Trophoblast cell (in vitro differentiated cells and primary cell): ENCODE measurements at regions not wholly inside any gene's neighbourhood (a gene's known extent, or its start where the extent isn't known, plus 50 kb on each side); places are given as distances from the start of the nearest gene placed in this dataset.
"Not testable (repeated sequence)": the region's sequence is repeated elsewhere in the genome, so short reads cannot be mapped to it uniquely, and the experiment has no call there.

ENCODE experiments used
- DNase-seq, 2 donors: peaks; one replicate each; pipeline ENCODE4 v3.0.0-alpha.2; 2016
- H2AFZ ChIP-seq: 2 replicates; pipeline ENCODE4 v1.6.1; 2013; ENCODE audit warnings: low read length, moderate library complexity, mild to moderate bottlenecking; ENCODE audit not compliant: insufficient read depth, poor library complexity
- H2AK5ac ChIP-seq: 2 replicates; pipeline ENCODE4 v1.6.1; 2013; ENCODE audit warnings: mild to moderate bottlenecking, low read length
- H2BK120ac ChIP-seq: 2 replicates; pipeline ENCODE4 v1.6.1; 2013; ENCODE audit warnings: low read length, mild to moderate bottlenecking, moderate library complexity; ENCODE audit not compliant: insufficient read depth, poor library complexity
- H2BK12ac ChIP-seq: 2 replicates; pipeline ENCODE4 v1.6.1; 2013; ENCODE audit warnings: mild to moderate bottlenecking, low read length, moderate library complexity
- H2BK5ac ChIP-seq: 2 replicates; pipeline ENCODE4 v1.6.1; 2013; ENCODE audit warnings: low read length, low read depth, moderate library complexity, mild to moderate bottlenecking; ENCODE audit not compliant: poor library complexity
- H3K14ac ChIP-seq: 2 replicates; pipeline ENCODE4 v1.6.1; 2013; ENCODE audit warnings: mild to moderate bottlenecking, low read length
- H3K18ac ChIP-seq: 2 replicates; pipeline ENCODE4 v1.6.1; 2013; ENCODE audit warnings: mild to moderate bottlenecking, low read length
- H3K23ac ChIP-seq: 2 replicates; pipeline ENCODE4 v1.6.1; 2013; ENCODE audit warnings: low read length
- H3K27ac ChIP-seq: 2 replicates; pipeline ENCODE4 v1.5.1; 2013; ENCODE audit warnings: low read depth, mild to moderate bottlenecking, inconsistent platforms, low read length, moderate library complexity
- H3K27me3 ChIP-seq: 2 replicates; pipeline ENCODE4 v1.6.1; 2013; ENCODE audit warnings: inconsistent platforms, mild to moderate bottlenecking, low read length, moderate library complexity; ENCODE audit not compliant: insufficient read depth
- H3K36me3 ChIP-seq, 2 experiments: 1 replicate in 1 of 2; 2 replicates in 1 of 2; pipeline ENCODE4 v1.6.1; 2013; ENCODE audit warnings: low read length in 2 of 2, mild to moderate bottlenecking in 2 of 2, moderate library complexity in 1 of 2; ENCODE audit not compliant: insufficient read depth in 2 of 2, control insufficient read depth in 1 of 2
- H3K4ac ChIP-seq: 2 replicates; pipeline ENCODE4 v1.6.1; 2013; ENCODE audit warnings: low read depth, mild to moderate bottlenecking, low read length, moderate library complexity
- H3K4me1 ChIP-seq, 2 experiments: 1 replicate in 1 of 2; 2 replicates in 1 of 2; pipeline ENCODE4 v1.6.1; 2013; ENCODE audit warnings: low read length in 2 of 2, mild to moderate bottlenecking in 2 of 2, moderate library complexity in 1 of 2; ENCODE audit not compliant: insufficient read depth in 2 of 2, control insufficient read depth in 1 of 2
- H3K4me2 ChIP-seq: 2 replicates; pipeline ENCODE4 v1.6.1; 2013; ENCODE audit warnings: inconsistent platforms, mild to moderate bottlenecking, low read length, moderate library complexity
- H3K4me3 ChIP-seq: 2 replicates; pipeline ENCODE4 v1.5.1; 2013; ENCODE audit warnings: mild to moderate bottlenecking, low read depth, low read length, inconsistent platforms
- H3K79me1 ChIP-seq: one replicate; pipeline ENCODE4 v1.6.1; 2013; ENCODE audit warnings: low read length
- H3K79me2 ChIP-seq: 2 replicates; pipeline ENCODE4 v1.6.1; 2013; ENCODE audit warnings: low read length, mild to moderate bottlenecking; ENCODE audit not compliant: control insufficient read depth, insufficient read depth, poor library complexity
- H3K9ac ChIP-seq: 2 replicates; pipeline ENCODE4 v1.6.1; 2013; ENCODE audit warnings: mild to moderate bottlenecking, low read length
- H3K9me3 ChIP-seq: 2 replicates; pipeline ENCODE4 v1.6.1; 2013; ENCODE audit warnings: low read depth, mild to moderate bottlenecking, control low read depth, inconsistent platforms, low read length; ENCODE audit not compliant: insufficient read depth
- H4K12ac ChIP-seq: 2 replicates; pipeline ENCODE4 v1.6.1; 2013; ENCODE audit warnings: low read depth, mild to moderate bottlenecking, low read length, moderate library complexity
- H4K8ac ChIP-seq: 2 replicates; pipeline ENCODE4 v1.6.1; 2013; ENCODE audit warnings: low read depth, mild to moderate bottlenecking, low read length, moderate library complexity
- H4K91ac ChIP-seq: one replicate; pipeline ENCODE4 v1.6.1; 2013; ENCODE audit warnings: low read depth, mild to moderate bottlenecking, low read length, moderate library complexity
- WGBS: extraction: QIAGEN DNeasy Blood & Tissue Kit; methylation state at CpG from one replicate; pipeline ENCODE4 v1.1.7; 2013; ENCODE audit warnings: missing lambda C conversion rate; ENCODE audit not compliant: insufficient read length, insufficient coverage; ENCODE audit errors: extremely low coverage; 5-methylcytosine and 5-hydroxymethylcytosine counted together

DNA sequence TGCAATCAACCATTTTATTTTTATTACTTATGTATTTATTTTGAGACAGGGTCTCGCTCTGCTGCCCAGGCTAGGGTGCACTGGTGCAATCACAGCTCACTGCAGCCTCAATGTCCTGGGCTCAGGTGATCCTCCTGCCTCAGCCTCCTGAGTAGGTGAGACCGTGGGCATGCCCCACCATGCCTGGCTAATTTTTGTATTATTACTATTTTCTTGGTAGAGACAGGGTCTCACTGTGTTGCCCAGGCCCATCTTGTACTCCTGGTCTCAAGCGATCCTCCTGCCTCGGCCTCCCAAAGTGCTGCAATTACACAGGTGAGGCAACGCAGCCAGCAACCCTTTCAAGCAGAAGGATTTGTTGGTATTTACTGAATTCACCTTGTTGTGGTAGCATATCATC is 60.3 kb upstream of the PPP2R3B start:
- Histone ChIP-seq H4K12ac (no peak overlapping the region), H2AK5ac (no peak overlapping the region), H3K79me2 (no peaks in the 10 kb centered on the region), H3K36me3 (no peaks in the 10 kb centered on the region), H3K4me2 (no peak overlapping the region), H2AFZ (no peak overlapping the region), H3K4me1 (no peaks in the 10 kb centered on the region), H3K79me1 (no peaks in the 10 kb centered on the region), H2BK120ac (no peak overlapping the region), H2BK12ac (no peak overlapping the region), H3K14ac (no peak overlapping the region), H3K4me3 (no peak overlapping the region), H2BK5ac (no peak overlapping the region), H4K91ac (no peak overlapping the region), H3K9ac (no peak overlapping the region), H3K23ac (no peak overlapping the region), H3K9me3 (peaks cover 2% of the 10 kb centered on the region), H3K27me3 (no peaks in the 10 kb centered on the region), H3K4ac (no peak overlapping the region), H4K8ac (no peak overlapping the region), H3K18ac (no peak overlapping the region), H3K27ac (no peak overlapping the region)
- DNase-seq: no peak
- WGBS: no CpG with 5 or more reads among the region's 5 CpGs

GRCh38 chrX:451750-452149 is 65.0 kb upstream of the PPP2R3B start:
- not testable (repeated sequence) for H3K79me1 ChIP-seq, H3K14ac ChIP-seq, H3K18ac ChIP-seq, H2BK12ac ChIP-seq, H3K4me3 ChIP-seq, H2AK5ac ChIP-seq, H3K79me2 ChIP-seq, H4K8ac ChIP-seq, H3K9ac ChIP-seq, H4K12ac ChIP-seq, H3K4me1 ChIP-seq, DNase-seq, H4K91ac ChIP-seq, H3K4me2 ChIP-seq, H3K23ac ChIP-seq, H2AFZ ChIP-seq, H3K36me3 ChIP-seq, H3K27me3 ChIP-seq, H2BK120ac ChIP-seq, H3K4ac ChIP-seq, H2BK5ac ChIP-seq, H3K9me3 ChIP-seq, H3K27ac ChIP-seq
- no CpG with 5 or more reads among the region's 12 CpGs for WGBS

DNA sequence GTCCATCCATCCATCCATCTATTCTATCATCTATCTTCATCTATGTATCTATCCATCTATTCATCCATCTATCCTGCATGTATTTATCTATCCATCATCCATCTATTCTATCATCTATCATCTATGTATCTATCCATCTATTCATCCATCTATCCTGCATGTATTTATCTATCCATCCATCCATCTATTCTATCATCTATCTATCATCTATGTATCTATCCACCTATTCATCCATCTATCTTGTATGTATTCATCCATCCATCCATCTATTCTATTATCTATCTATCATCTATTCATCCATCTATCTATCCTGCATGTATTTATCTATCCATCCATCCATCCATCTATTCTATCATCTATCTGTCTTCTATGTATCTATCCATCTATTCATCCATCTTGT is 65.9 kb upstream of the PPP2R3B start:
- no peak for DNase-seq
- no peaks in the 10 kb centered on the region for H3K27me3 ChIP-seq
- no peak overlapping the region for H3K4me2 ChIP-seq
- no peak overlapping the region for H2BK120ac ChIP-seq
- no peak overlapping the region for H3K4me3 ChIP-seq
- no peak overlapping the region for H3K18ac ChIP-seq
- H2BK5ac ChIP-seq: no peak overlapping the region
- H3K27ac ChIP-seq: no peak overlapping the region
- no peak overlapping the region for H4K91ac ChIP-seq
- no peak overlapping the region for H2AK5ac ChIP-seq
- no peak overlapping the region for H3K4ac ChIP-seq
- H3K4me1 ChIP-seq: no peaks in the 10 kb centered on the region
- H3K79me2 ChIP-seq: no peaks in the 10 kb centered on the region
- no peak overlapping the region for H3K14ac ChIP-seq
- H3K36me3 ChIP-seq: no peaks in the 10 kb centered on the region
- no peak overlapping the region for H2BK12ac ChIP-seq
- no peak overlapping the region for H3K23ac ChIP-seq
- H3K9ac ChIP-seq: no peak overlapping the region
- no peak overlapping the region for H4K12ac ChIP-seq
- no peak overlapping the region for H2AFZ ChIP-seq
- no peak overlapping the region for H4K8ac ChIP-seq
- no peaks in the 10 kb centered on the region for H3K79me1 ChIP-seq
- H3K9me3 ChIP-seq: no peaks in the 10 kb centered on the region

DNA sequence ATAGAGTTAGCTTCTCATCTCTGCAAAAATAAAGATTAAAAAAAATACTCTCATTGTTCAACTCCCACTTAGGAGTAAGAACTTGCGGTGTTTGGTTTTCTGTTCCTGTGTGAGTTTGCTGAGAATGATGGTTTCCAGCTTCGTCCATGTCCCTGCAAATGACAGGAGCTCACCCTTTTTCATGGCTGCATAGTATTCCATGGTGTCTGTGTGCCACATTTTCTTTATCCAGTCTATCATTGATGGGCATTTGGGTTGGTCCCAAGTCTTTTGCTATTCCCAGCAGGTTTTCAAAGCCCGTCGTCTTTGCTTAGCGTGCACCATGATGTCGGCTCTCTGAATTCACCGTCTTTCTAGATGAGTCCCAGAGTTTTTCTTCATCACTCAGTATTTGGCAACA is 67.8 kb upstream of the PPP2R3B start:
- not testable (repeated sequence) for H3K36me3 ChIP-seq, H2AFZ ChIP-seq, H3K27me3 ChIP-seq, H2BK120ac ChIP-seq, H4K12ac ChIP-seq, H2BK12ac ChIP-seq, H3K27ac ChIP-seq, H3K18ac ChIP-seq, H3K14ac ChIP-seq, H2AK5ac ChIP-seq, H3K23ac ChIP-seq, H3K9me3 ChIP-seq, H3K79me2 ChIP-seq, H3K4me1 ChIP-seq, H4K91ac ChIP-seq, H3K4ac ChIP-seq, H3K9ac ChIP-seq, DNase-seq, H3K4me3 ChIP-seq, H2BK5ac ChIP-seq, H3K79me1 ChIP-seq, H4K8ac ChIP-seq, H3K4me2 ChIP-seq
- WGBS: no CpG with 5 or more reads among the region's 7 CpGs

DNA sequence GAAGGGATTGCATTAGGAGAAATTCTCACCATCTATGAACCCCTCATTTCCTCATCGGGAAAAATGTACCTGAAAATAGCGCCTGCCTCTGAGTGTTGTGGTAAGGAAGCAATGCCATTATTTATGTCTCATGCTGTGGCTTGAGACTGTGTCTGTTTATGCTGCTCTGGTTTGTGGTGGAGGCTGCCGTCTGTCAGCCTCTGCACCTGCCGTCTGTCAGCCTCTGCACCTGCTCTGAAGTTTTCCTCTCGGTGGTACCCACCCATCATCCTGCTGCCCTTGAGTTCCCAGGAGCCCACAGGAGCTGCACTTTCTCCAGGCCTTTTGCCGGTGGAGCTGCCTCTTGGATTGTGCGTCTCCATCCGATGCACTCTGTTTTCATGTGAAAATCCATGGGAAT is 68.5 kb upstream of the PPP2R3B start:
- Histone ChIP-seq H3K4me2 (no peak overlapping the region), H2AK5ac (no peak overlapping the region), H2BK5ac (no peak overlapping the region), H3K9me3 (peaks cover 2% of the 10 kb centered on the region), H3K79me2 (no peaks in the 10 kb centered on the region), H3K27me3 (no peaks in the 10 kb centered on the region), H3K9ac (no peak overlapping the region), H3K4me3 (no peak overlapping the region), H3K27ac (no peak overlapping the region), H3K36me3 (no peaks in the 10 kb centered on the region), H3K18ac (no peak overlapping the region), H4K91ac (no peak overlapping the region), H2BK120ac (no peak overlapping the region), H2BK12ac (no peak overlapping the region), H4K8ac (no peak overlapping the region), H3K4me1 (no peaks in the 10 kb centered on the region), H3K14ac (no peak overlapping the region), H3K79me1 (no peaks in the 10 kb centered on the region), H3K4ac (no peak overlapping the region), H3K23ac (no peak overlapping the region), H2AFZ (no peak overlapping the region), H4K12ac (no peak overlapping the region)
- DNase-seq: no peak
- no CpG with 5 or more reads among the region's 8 CpGs for WGBS
